MM.1S (cell line): ENCODE measurements at regions not wholly inside any gene's neighbourhood (a gene's known extent, or its start where the extent isn't known, plus 50 kb on each side); places are given as distances from the start of the nearest gene placed in this dataset.

Source experiments
- CTCF ChIP-seq: fragments of 300-600 bp; sonication (generic); IDR thresholded peaks from 2 replicates; pipeline ENCODE4 v1.5.1; 2016; ENCODE audit warnings: antibody characterized with exemption, low read length, mixed read lengths
- EZH2 ChIP-seq: fragments of 300-600 bp; sonication (generic); optimal IDR thresholded peaks from 2 replicates; pipeline ENCODE3; 2017; ENCODE audit warnings: low read depth, mild to moderate bottlenecking, antibody characterized with exemption, low read length, mixed read lengths

GRCh38 chrX:20594985-20595384, 328.3 kb upstream of the RPS6KA3 start:
- TF ChIP-seq CTCF, result no peak
- TF ChIP-seq EZH2, result no peak
